Caco-2 (cell line): ENCODE measurements at regions not wholly inside any gene's neighbourhood (a gene's known extent, or its start where the extent isn't known, plus 50 kb on each side); places are given as distances from the start of the nearest gene placed in this dataset.

ENCODE experiments used
- BruUV-seq: library from RNA; stranded (reverse); fragments of 400-500 nt; replicated peaks from 2 replicates; lab custom pipeline; 2021; lab: Mats Ljungman, UMichigan
- CTCF ChIA-PET: fragments of 300-600 bp; sonication (Branson Sonifier 250); formaldehyde crosslinking; loops from one replicate; lab custom pipeline; 2022; ENCODE audit warnings: antibody characterized with exemption; lab: Charles Lee
- POLR2A ChIA-PET: fragments of 300-600 bp; sonication (Branson Sonifier 250); formaldehyde crosslinking; loops from one replicate; lab custom pipeline; 2022; ENCODE audit warnings: antibody characterized with exemption; lab: Charles Lee
- DNase-seq, 2 experiments: peaks; one replicate each; pipeline versions ENCODE4 v3.0.0 to v3.0.0-alpha.2; 2020 to 2022
- H3K27me3 ChIP-seq: replicated peaks from 2 replicates; pipeline ENCODE4 v1.6.0; 2011; ENCODE audit warnings: low read length; ENCODE audit not compliant: control insufficient read depth, insufficient read depth
- H3K36me3 ChIP-seq: 2 replicates; pipeline ENCODE4 v1.5.1; 2011; ENCODE audit warnings: low read length; ENCODE audit not compliant: control insufficient read depth, insufficient read depth
- H3K4me1 ChIP-seq: fragments of 250-450 bp; sonication (Bioruptor Pico); 2 replicates; pipeline ENCODE4 v1.5.1; 2020; ENCODE audit warnings: mild to moderate bottlenecking
- H3K4me3 ChIP-seq: 2 replicates; pipeline ENCODE4 v1.5.1; 2011; ENCODE audit warnings: low read depth, mild to moderate bottlenecking, control low read depth, low read length
- H3K9me3 ChIP-seq: fragments of 250-450 bp; sonication (Bioruptor Pico); 2 replicates; pipeline ENCODE4 v1.5.1; 2020; ENCODE audit warnings: mild to moderate bottlenecking, moderate library complexity
- H3K27ac Mint-ChIP-seq: one replicate; pipeline ENCODE4 v1.8.0; 2022; ENCODE audit warnings: mixed read lengths; ENCODE audit not compliant: unreplicated experiment
- H3K27me3 Mint-ChIP-seq: one replicate; pipeline ENCODE4 v1.8.0; 2022; ENCODE audit warnings: mixed read lengths; ENCODE audit not compliant: insufficient read depth, unreplicated experiment
- H3K36me3 Mint-ChIP-seq: one replicate; pipeline ENCODE4 v1.8.0; 2022; ENCODE audit warnings: mild to moderate bottlenecking, mixed read lengths; ENCODE audit not compliant: insufficient read depth, unreplicated experiment
- H3K4me1 Mint-ChIP-seq: one replicate; pipeline ENCODE4 v1.8.0; 2022; ENCODE audit warnings: low read depth, mixed read lengths; ENCODE audit not compliant: unreplicated experiment
- H3K4me3 Mint-ChIP-seq: one replicate; pipeline ENCODE4 v1.8.0; 2022; ENCODE audit warnings: mild to moderate bottlenecking, moderate library complexity, mixed read lengths; ENCODE audit not compliant: unreplicated experiment
- H3K9me3 Mint-ChIP-seq: one replicate; pipeline ENCODE4 v1.8.0; 2022; ENCODE audit warnings: mixed read lengths; ENCODE audit not compliant: unreplicated experiment
- intact Hi-C: fragments of 100-400 bp; cut with micrococcal nuclease; formaldehyde crosslinking; loops from one replicate; pipeline ENCODE4 v1.10.0; 2022; ENCODE audit not compliant: unreplicated experiment
- TF ChIP-seq, protein P1 (sequence below), 2 experiments: fragments of 200-600 bp in 1 of 2; IDR thresholded peaks; 1 replicate in 1 of 2; 2 replicates in 1 of 2; pipeline versions ENCODE4 v1.5.1 to v1.8.0; 2011 to 2022; ENCODE audit warnings: antibody characterized with exemption in 1 of 2, control low read depth in 1 of 2, inconsistent platforms in 1 of 2, low read depth in 1 of 2, low read length in 1 of 2, mild to moderate bottlenecking in 1 of 2, moderate library complexity in 1 of 2; ENCODE audit not compliant: insufficient read depth in 1 of 2, severe bottlenecking in 1 of 2, unreplicated experiment in 1 of 2

DNA sequence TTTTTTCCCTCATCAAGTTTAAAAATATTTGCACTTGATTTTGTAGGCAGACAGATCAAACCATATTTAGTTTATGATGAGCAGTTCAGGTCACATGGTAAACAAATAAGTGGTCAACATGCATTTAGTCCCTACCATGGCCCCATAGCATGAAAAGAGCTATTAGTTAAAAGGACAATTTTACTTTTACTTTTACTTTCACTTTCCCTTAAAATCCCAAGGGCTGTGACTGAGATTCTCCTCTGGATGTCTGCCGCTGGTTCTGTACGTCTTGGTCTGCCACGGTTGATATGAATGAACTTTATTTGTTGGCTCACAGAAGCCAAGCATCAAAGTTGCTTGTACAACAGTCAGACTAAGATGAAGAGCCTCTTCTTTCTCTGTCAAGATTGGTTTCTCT is 626.2 kb upstream of the CDH7 start:
- Histone ChIP-seq H3K9me3 (no peaks in the 10 kb centered on the region), H3K4me3 (no peak overlapping the region), H3K27me3 (no peaks in the 10 kb centered on the region), H3K36me3 (no peaks in the 10 kb centered on the region), H3K4me1 (no peaks in the 10 kb centered on the region)
- H3K27me3 Mint-ChIP-seq, result no peaks in the 10 kb centered on the region
- H3K36me3 Mint-ChIP-seq, result no peaks in the 10 kb centered on the region
- CTCF ChIA-PET, result no interaction called here
- H3K4me1 Mint-ChIP-seq, result no peaks in the 10 kb centered on the region
- H3K9me3 Mint-ChIP-seq, result no peaks in the 10 kb centered on the region
- no peak for DNase-seq
- POLR2A ChIA-PET, result no interaction called here
- no TSS peak for BruUV-seq
- no peak overlapping the region for H3K4me3 Mint-ChIP-seq
- intact Hi-C loops, result no loop called here
- H3K27ac Mint-ChIP-seq, result no peak overlapping the region
- TF ChIP-seq, protein P1, sequence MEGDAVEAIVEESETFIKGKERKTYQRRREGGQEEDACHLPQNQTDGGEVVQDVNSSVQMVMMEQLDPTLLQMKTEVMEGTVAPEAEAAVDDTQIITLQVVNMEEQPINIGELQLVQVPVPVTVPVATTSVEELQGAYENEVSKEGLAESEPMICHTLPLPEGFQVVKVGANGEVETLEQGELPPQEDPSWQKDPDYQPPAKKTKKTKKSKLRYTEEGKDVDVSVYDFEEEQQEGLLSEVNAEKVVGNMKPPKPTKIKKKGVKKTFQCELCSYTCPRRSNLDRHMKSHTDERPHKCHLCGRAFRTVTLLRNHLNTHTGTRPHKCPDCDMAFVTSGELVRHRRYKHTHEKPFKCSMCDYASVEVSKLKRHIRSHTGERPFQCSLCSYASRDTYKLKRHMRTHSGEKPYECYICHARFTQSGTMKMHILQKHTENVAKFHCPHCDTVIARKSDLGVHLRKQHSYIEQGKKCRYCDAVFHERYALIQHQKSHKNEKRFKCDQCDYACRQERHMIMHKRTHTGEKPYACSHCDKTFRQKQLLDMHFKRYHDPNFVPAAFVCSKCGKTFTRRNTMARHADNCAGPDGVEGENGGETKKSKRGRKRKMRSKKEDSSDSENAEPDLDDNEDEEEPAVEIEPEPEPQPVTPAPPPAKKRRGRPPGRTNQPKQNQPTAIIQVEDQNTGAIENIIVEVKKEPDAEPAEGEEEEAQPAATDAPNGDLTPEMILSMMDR (IDR thresholded peaks at IDR 0.05; ENCODE audit: insufficient read depth in 1 of 2, low read depth in 1 of 2, low read length in 1 of 2, severe bottlenecking in 1 of 2, unreplicated experiment in 1 of 2), result no peak

DNA sequence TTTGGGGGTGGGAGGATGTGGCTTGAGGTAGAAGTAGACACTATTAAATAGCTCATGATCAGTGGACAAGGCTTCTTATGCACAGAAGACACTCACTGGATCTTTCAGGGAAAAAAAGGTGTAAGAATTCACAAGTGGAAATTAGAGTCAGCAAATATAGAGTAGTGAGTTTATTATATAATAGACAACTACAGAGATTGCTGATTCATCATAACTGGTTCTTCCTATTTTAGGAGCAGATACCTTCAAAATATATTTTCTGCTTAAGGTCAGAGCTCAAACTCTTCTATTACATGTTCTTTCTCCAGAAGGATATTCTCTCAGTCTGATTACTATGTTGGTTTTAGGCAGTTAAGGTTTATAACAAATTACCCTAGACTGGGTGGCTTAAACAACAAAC is 646.9 kb upstream of the CDH7 start:
- Mint-ChIP-seq H3K4me1 (no peaks in the 10 kb centered on the region), H3K27me3 (no peaks in the 10 kb centered on the region), H3K4me3 (no peak overlapping the region), H3K27ac (no peak overlapping the region), H3K9me3 (no peaks in the 10 kb centered on the region), H3K36me3 (no peaks in the 10 kb centered on the region)
- Histone ChIP-seq H3K4me3 (no peak overlapping the region), H3K27me3 (no peaks in the 10 kb centered on the region), H3K4me1 (no peaks in the 10 kb centered on the region), H3K9me3 (no peaks in the 10 kb centered on the region), H3K36me3 (no peaks in the 10 kb centered on the region)
- TF ChIP-seq, protein P1 (IDR thresholded peaks at IDR 0.05; ENCODE audit: insufficient read depth in 1 of 2, low read depth in 1 of 2, low read length in 1 of 2, severe bottlenecking in 1 of 2, unreplicated experiment in 1 of 2), result no peak
- DNase-seq, result no peak
- intact Hi-C loops, result no loop called here
- ChIA-PET CTCF (no interaction called here), POLR2A (no interaction called here)
- BruUV-seq, result no TSS peak

DNA sequence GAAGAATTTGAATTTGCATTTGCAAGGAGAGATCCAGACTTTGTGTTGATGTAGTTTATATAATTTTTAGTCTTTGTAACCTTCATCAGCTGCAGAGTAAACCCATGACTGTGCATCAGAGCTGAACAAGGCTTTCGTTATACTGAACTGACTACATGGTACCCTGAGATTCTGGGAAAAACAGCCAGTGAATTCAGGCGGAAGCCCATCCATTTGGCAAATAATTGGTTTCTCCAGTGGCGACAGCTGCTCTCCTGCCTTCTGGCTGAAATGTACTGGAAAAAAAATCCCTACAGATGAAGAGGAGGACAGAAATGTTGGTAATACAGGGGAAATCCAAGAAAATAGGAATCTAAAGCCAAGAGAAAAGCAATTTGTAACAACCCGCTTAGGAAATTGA is 657.5 kb upstream of the CDH7 start:
- Histone ChIP-seq H3K4me3 (no peak overlapping the region), H3K4me1 (no peaks in the 10 kb centered on the region), H3K36me3 (no peaks in the 10 kb centered on the region), H3K9me3 (no peaks in the 10 kb centered on the region), H3K27me3 (no peaks in the 10 kb centered on the region)
- no peaks in the 10 kb centered on the region for H3K4me1 Mint-ChIP-seq
- TF ChIP-seq, protein P1 (IDR thresholded peaks at IDR 0.05; ENCODE audit: insufficient read depth in 1 of 2, low read depth in 1 of 2, low read length in 1 of 2, severe bottlenecking in 1 of 2, unreplicated experiment in 1 of 2), result no peak
- no peaks in the 10 kb centered on the region for H3K9me3 Mint-ChIP-seq
- no peak overlapping the region for H3K4me3 Mint-ChIP-seq
- no peaks in the 10 kb centered on the region for H3K36me3 Mint-ChIP-seq
- no peak overlapping the region for H3K27ac Mint-ChIP-seq
- ChIA-PET CTCF (no interaction called here), POLR2A (no interaction called here)
- intact Hi-C loops, result loop anchor here (5.0 kb wide), 2 partner anchors 996 to 1076 kb away; no protein-coding TSS in a partner anchor
- H3K27me3 Mint-ChIP-seq, result no peaks in the 10 kb centered on the region
- BruUV-seq, result no TSS peak
- DNase-seq, result no peak
